H9 (cell line): ENCODE measurements at regions not wholly inside any gene's neighbourhood (a gene's known extent, or its start where the extent isn't known, plus 50 kb on each side); places are given as distances from the start of the nearest gene placed in this dataset.

Experiments
- DNase-seq: peaks from one replicate; pipeline ENCODE4 v3.0.0-alpha.2; 2017
- H2AFZ ChIP-seq: one replicate; pipeline ENCODE4 v1.6.1; 2013; ENCODE audit warnings: mild to moderate bottlenecking, low read length, control low read depth, moderate library complexity
- H2AK5ac ChIP-seq: 2 replicates; pipeline ENCODE4 v1.6.1; 2013; ENCODE audit warnings: low read length, control low read depth, mixed read lengths; ENCODE audit not compliant: insufficient read length
- H2BK120ac ChIP-seq: one replicate; pipeline ENCODE4 v1.6.1; 2013; ENCODE audit warnings: low read depth, mild to moderate bottlenecking, low read length, control low read depth, inconsistent platforms; ENCODE audit not compliant: poor library complexity, severe bottlenecking
- H2BK12ac ChIP-seq: 2 replicates; pipeline ENCODE4 v1.6.1; 2013; ENCODE audit warnings: low read length, control low read depth, mixed read lengths, low read depth; ENCODE audit not compliant: insufficient read length
- H2BK15ac ChIP-seq: 2 replicates; pipeline ENCODE4 v1.6.1; 2013; ENCODE audit warnings: low read depth, low read length, control low read depth
- H2BK20ac ChIP-seq: one replicate; pipeline ENCODE4 v1.6.1; 2013; ENCODE audit warnings: low read depth, mild to moderate bottlenecking, low read length, control low read depth, inconsistent platforms; ENCODE audit not compliant: poor library complexity, severe bottlenecking
- H2BK5ac ChIP-seq: 2 replicates; pipeline ENCODE4 v1.6.1; 2013; ENCODE audit warnings: low read length, control low read depth, mixed read lengths; ENCODE audit not compliant: insufficient read length
- H3K14ac ChIP-seq: 2 replicates; pipeline ENCODE4 v1.6.1; 2013; ENCODE audit warnings: low read length, control low read depth; ENCODE audit not compliant: insufficient read depth
- H3K18ac ChIP-seq: 2 replicates; pipeline ENCODE4 v1.6.1; 2013; ENCODE audit warnings: low read depth, mild to moderate bottlenecking, mixed read lengths, low read length, control low read depth; ENCODE audit not compliant: insufficient read length
- H3K23ac ChIP-seq: 2 replicates; pipeline ENCODE4 v1.6.1; 2013; ENCODE audit warnings: low read length, control low read depth, mixed read lengths, low read depth; ENCODE audit not compliant: insufficient read length
- H3K23me2 ChIP-seq: 2 replicates; pipeline ENCODE4 v1.6.1; 2013; ENCODE audit warnings: low read depth, mild to moderate bottlenecking, mixed read lengths, low read length, control low read depth; ENCODE audit not compliant: insufficient read length, poor library complexity, severe bottlenecking
- H3K27ac ChIP-seq: 2 replicates; pipeline ENCODE4 v1.5.1; 2013; ENCODE audit warnings: low read length, control low read depth, mixed read lengths, low read depth; ENCODE audit not compliant: insufficient read length
- H3K27me3 ChIP-seq: 2 replicates; pipeline ENCODE4 v1.6.1; 2013; ENCODE audit warnings: low read length, control low read depth, inconsistent platforms; ENCODE audit not compliant: insufficient read depth
- H3K4ac ChIP-seq: 2 replicates; pipeline ENCODE4 v1.6.1; 2013; ENCODE audit warnings: low read depth, mild to moderate bottlenecking, control low read depth, inconsistent platforms, low read length, moderate library complexity
- H3K4me1 ChIP-seq: 2 replicates; pipeline ENCODE4 v1.6.1; 2013; ENCODE audit warnings: low read length, control low read depth, inconsistent platforms; ENCODE audit not compliant: insufficient read depth
- H3K4me2 ChIP-seq: 2 replicates; pipeline ENCODE4 v1.6.1; 2013; ENCODE audit warnings: low read length, control low read depth, mixed read lengths; ENCODE audit not compliant: insufficient read length, insufficient read depth
- H3K56ac ChIP-seq: 2 replicates; pipeline ENCODE4 v1.6.1; 2013; ENCODE audit warnings: low read depth, mild to moderate bottlenecking, mixed read lengths, low read length, control low read depth; ENCODE audit not compliant: insufficient read length
- H3K79me1 ChIP-seq: 2 replicates; pipeline ENCODE4 v1.6.1; 2013; ENCODE audit warnings: low read depth, mild to moderate bottlenecking, moderate library complexity, low read length, control low read depth, inconsistent platforms; ENCODE audit not compliant: insufficient read depth, poor library complexity, severe bottlenecking
- H3K79me2 ChIP-seq: 2 replicates; pipeline ENCODE4 v1.6.1; 2013; ENCODE audit warnings: low read length, control low read depth, inconsistent platforms; ENCODE audit not compliant: insufficient read depth
- H3K9ac ChIP-seq: 2 replicates; pipeline ENCODE4 v1.6.1; 2013; ENCODE audit warnings: low read length, control low read depth, mixed read lengths; ENCODE audit not compliant: insufficient read length; ENCODE audit errors: extremely low read depth
- H3K9me3 ChIP-seq: one replicate; pipeline ENCODE4 v1.6.1; 2013; ENCODE audit warnings: low read depth, low read length, inconsistent platforms; ENCODE audit not compliant: control insufficient read depth
- H3T11ph ChIP-seq: one replicate; pipeline ENCODE4 v1.6.1; 2013; ENCODE audit warnings: mild to moderate bottlenecking, low read length, control low read depth, inconsistent platforms
- H4K20me1 ChIP-seq: one replicate; pipeline ENCODE4 v1.6.1; 2013; ENCODE audit not compliant: control insufficient read depth, insufficient read length, insufficient read depth
- H4K5ac ChIP-seq: 2 replicates; pipeline ENCODE4 v1.6.1; 2013; ENCODE audit warnings: low read depth, mild to moderate bottlenecking, mixed read lengths, low read length, control low read depth; ENCODE audit not compliant: insufficient read length
- H4K8ac ChIP-seq: replicated peaks from 2 replicates; pipeline ENCODE4 v1.6.1; 2013; ENCODE audit warnings: low read length, control low read depth, mixed read lengths, low read depth; ENCODE audit not compliant: insufficient read length
- H4K91ac ChIP-seq: 2 replicates; pipeline ENCODE4 v1.6.1; 2013; ENCODE audit warnings: low read depth, mild to moderate bottlenecking, moderate library complexity, mixed read lengths, low read length, control low read depth; ENCODE audit not compliant: insufficient read length
- H3K27ac Mint-ChIP-seq, 3 experiments: 2 replicates in 2 of 3; 3 replicates in 1 of 3; pipeline ENCODE4 v1.8.0; 2020 to 2021; ENCODE audit warnings: mixed read lengths in 3 of 3, mild to moderate bottlenecking in 1 of 3, moderate library complexity in 1 of 3
- H3K27me3 Mint-ChIP-seq: 2 replicates; pipeline ENCODE4 v1.8.0; 2021; ENCODE audit warnings: low read depth, mild to moderate bottlenecking, moderate library complexity, mixed read lengths
- H3K36me3 Mint-ChIP-seq, 3 experiments: 2 replicates in 2 of 3; 3 replicates in 1 of 3; pipeline ENCODE4 v1.8.0; 2020 to 2021; ENCODE audit warnings: low read depth in 3 of 3, mixed read lengths in 3 of 3; ENCODE audit not compliant: insufficient read depth in 1 of 3
- H3K4me1 Mint-ChIP-seq, 2 experiments: 2 replicates each; pipeline ENCODE4 v1.8.0; 2020; ENCODE audit warnings: mixed read lengths in 2 of 2
- H3K4me3 Mint-ChIP-seq, 2 experiments: 2 replicates in 1 of 2; 3 replicates in 1 of 2; pipeline ENCODE4 v1.8.0; 2020 to 2021; ENCODE audit warnings: mild to moderate bottlenecking in 2 of 2, mixed read lengths in 2 of 2, moderate library complexity in 1 of 2
- H3K9me3 Mint-ChIP-seq, 2 experiments: 2 replicates in 1 of 2; 3 replicates in 1 of 2; pipeline ENCODE4 v1.8.0; 2020; ENCODE audit warnings: mild to moderate bottlenecking in 2 of 2, mixed read lengths in 2 of 2, moderate library complexity in 1 of 2
- CTCF ChIP-seq: fragments of 200-600 bp; sonication (generic); conservative IDR thresholded peaks from 3 replicates; pipeline ENCODE4 v1.8.0; 2021; ENCODE audit warnings: antibody characterized with exemption, mild to moderate bottlenecking
- WGBS: extraction: QIAGEN DNeasy Blood & Tissue Kit; methylation state at CpG from one replicate; pipeline ENCODE4 v1.1.7; 2013; ENCODE audit warnings: missing lambda C conversion rate, low lambda C conversion rate, mixed read lengths; ENCODE audit not compliant: insufficient read length; ENCODE audit errors: extremely low coverage; 5-methylcytosine and 5-hydroxymethylcytosine counted together

GRCh38 chr3:69613286-69613685, 126.0 kb upstream of the MITF start:
- H4K91ac ChIP-seq = no peak overlapping the region
- no peak overlapping the region for H3K18ac ChIP-seq
- no peak for DNase-seq
- Mint-ChIP-seq H3K27ac (no peak overlapping the region; a peak in 1 of 7 replicates), H3K4me3 (no peak overlapping the region), H3K36me3 (peaks cover 0 to 8% (median 7%) of the 10 kb centered on the region in 3 experiments; a peak in 5 of 7 replicates), H3K27me3 (peaks cover 1% of the 10 kb centered on the region; the same call in 1 of the 2 replicates), H3K4me1 (peaks cover 0 to 6% of the 10 kb centered on the region in 2 experiments; a peak in 1 of 4 replicates), H3K9me3 (peaks cover 10 to 13% of the 10 kb centered on the region in 2 experiments; a peak in 3 of 5 replicates)
- no peak overlapping the region for H3K23ac ChIP-seq
- H3T11ph ChIP-seq = no peak overlapping the region
- no peak overlapping the region for H2BK120ac ChIP-seq
- no peak overlapping the region for H3K4me2 ChIP-seq
- no peak overlapping the region for H2BK12ac ChIP-seq
- H3K27me3 ChIP-seq = no peaks in the 10 kb centered on the region
- H2BK20ac ChIP-seq = no peak overlapping the region
- H3K4me1 ChIP-seq = no peaks in the 10 kb centered on the region
- H3K79me2 ChIP-seq = no peaks in the 10 kb centered on the region
- H4K5ac ChIP-seq = no peak overlapping the region
- H3K27ac ChIP-seq = no peak overlapping the region
- no peak overlapping the region for H2AK5ac ChIP-seq
- H3K9ac ChIP-seq = no peak overlapping the region
- no peak overlapping the region for H2AFZ ChIP-seq
- H2BK5ac ChIP-seq = no peak overlapping the region
- H4K8ac ChIP-seq = no peak overlapping the region
- no peak for TF ChIP-seq CTCF
- no peak overlapping the region for H3K56ac ChIP-seq
- H3K79me1 ChIP-seq = no peaks in the 10 kb centered on the region
- WGBS = no CpG with 5 or more reads among the region's 5 CpGs
- no peaks in the 10 kb centered on the region for H3K23me2 ChIP-seq
- H2BK15ac ChIP-seq = no peak overlapping the region
- H3K14ac ChIP-seq = no peak overlapping the region
- no peaks in the 10 kb centered on the region for H4K20me1 ChIP-seq
- no peak overlapping the region for H3K4ac ChIP-seq
- no peaks in the 10 kb centered on the region for H3K9me3 ChIP-seq
